ENCODE measurements at regions not wholly inside any gene's neighbourhood (a gene's known extent, or its start where the extent isn't known, plus 50 kb on each side); places are given as distances from the start of the nearest gene placed in this dataset.

DNA sequence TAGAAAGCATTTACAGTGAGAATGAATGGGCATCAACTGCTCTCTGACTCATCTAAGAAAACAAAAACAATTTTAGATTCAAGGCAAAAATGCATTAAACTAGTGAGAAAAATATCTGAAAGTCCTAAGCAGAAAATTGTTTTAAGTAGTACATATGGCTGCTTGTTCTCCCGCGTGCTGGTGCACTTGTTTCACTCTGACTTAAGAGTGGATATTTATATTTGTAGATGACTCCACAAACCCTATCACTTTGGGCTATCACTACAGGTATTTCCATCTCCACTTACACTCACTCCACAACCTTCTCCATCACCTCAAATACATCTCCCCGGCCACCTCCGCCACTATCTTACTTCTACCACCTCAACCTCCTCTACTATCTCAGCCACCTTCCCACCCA lies 253.9 kb upstream of the EGLN3 start:
- no peak for TF ChIP-seq CTCF (conservative IDR thresholded peaks at IDR 0.05)
- TF ChIP-seq EZH2 (IDR thresholded peaks at IDR 0.05; ENCODE audit: low read depth) = no peak
